ENCODE measurements at regions not wholly inside any gene's neighbourhood (a gene's known extent, or its start where the extent isn't known, plus 50 kb on each side); places are given as distances from the start of the nearest gene placed in this dataset.

DNA sequence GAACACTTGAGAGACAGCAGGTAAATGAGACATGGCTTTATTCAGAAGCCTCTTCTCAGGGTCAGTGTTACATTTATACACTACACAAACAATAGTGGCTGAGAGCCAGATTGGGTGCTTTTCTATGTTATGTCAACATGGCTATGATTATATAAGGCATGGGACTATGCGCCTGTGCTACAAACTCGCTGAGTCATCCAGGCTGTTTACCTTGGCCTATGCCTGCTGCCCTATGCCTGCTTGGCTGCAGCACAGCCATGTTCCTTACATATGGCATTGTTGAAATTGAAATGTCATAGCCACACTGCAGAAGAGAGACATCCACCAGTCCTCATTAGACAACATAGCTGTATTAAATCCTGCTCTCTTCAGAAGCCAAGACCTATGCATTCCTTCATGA lies 236.3 kb upstream of the NWD2 start (continued):
- TF ChIP-seq, protein P1, sequence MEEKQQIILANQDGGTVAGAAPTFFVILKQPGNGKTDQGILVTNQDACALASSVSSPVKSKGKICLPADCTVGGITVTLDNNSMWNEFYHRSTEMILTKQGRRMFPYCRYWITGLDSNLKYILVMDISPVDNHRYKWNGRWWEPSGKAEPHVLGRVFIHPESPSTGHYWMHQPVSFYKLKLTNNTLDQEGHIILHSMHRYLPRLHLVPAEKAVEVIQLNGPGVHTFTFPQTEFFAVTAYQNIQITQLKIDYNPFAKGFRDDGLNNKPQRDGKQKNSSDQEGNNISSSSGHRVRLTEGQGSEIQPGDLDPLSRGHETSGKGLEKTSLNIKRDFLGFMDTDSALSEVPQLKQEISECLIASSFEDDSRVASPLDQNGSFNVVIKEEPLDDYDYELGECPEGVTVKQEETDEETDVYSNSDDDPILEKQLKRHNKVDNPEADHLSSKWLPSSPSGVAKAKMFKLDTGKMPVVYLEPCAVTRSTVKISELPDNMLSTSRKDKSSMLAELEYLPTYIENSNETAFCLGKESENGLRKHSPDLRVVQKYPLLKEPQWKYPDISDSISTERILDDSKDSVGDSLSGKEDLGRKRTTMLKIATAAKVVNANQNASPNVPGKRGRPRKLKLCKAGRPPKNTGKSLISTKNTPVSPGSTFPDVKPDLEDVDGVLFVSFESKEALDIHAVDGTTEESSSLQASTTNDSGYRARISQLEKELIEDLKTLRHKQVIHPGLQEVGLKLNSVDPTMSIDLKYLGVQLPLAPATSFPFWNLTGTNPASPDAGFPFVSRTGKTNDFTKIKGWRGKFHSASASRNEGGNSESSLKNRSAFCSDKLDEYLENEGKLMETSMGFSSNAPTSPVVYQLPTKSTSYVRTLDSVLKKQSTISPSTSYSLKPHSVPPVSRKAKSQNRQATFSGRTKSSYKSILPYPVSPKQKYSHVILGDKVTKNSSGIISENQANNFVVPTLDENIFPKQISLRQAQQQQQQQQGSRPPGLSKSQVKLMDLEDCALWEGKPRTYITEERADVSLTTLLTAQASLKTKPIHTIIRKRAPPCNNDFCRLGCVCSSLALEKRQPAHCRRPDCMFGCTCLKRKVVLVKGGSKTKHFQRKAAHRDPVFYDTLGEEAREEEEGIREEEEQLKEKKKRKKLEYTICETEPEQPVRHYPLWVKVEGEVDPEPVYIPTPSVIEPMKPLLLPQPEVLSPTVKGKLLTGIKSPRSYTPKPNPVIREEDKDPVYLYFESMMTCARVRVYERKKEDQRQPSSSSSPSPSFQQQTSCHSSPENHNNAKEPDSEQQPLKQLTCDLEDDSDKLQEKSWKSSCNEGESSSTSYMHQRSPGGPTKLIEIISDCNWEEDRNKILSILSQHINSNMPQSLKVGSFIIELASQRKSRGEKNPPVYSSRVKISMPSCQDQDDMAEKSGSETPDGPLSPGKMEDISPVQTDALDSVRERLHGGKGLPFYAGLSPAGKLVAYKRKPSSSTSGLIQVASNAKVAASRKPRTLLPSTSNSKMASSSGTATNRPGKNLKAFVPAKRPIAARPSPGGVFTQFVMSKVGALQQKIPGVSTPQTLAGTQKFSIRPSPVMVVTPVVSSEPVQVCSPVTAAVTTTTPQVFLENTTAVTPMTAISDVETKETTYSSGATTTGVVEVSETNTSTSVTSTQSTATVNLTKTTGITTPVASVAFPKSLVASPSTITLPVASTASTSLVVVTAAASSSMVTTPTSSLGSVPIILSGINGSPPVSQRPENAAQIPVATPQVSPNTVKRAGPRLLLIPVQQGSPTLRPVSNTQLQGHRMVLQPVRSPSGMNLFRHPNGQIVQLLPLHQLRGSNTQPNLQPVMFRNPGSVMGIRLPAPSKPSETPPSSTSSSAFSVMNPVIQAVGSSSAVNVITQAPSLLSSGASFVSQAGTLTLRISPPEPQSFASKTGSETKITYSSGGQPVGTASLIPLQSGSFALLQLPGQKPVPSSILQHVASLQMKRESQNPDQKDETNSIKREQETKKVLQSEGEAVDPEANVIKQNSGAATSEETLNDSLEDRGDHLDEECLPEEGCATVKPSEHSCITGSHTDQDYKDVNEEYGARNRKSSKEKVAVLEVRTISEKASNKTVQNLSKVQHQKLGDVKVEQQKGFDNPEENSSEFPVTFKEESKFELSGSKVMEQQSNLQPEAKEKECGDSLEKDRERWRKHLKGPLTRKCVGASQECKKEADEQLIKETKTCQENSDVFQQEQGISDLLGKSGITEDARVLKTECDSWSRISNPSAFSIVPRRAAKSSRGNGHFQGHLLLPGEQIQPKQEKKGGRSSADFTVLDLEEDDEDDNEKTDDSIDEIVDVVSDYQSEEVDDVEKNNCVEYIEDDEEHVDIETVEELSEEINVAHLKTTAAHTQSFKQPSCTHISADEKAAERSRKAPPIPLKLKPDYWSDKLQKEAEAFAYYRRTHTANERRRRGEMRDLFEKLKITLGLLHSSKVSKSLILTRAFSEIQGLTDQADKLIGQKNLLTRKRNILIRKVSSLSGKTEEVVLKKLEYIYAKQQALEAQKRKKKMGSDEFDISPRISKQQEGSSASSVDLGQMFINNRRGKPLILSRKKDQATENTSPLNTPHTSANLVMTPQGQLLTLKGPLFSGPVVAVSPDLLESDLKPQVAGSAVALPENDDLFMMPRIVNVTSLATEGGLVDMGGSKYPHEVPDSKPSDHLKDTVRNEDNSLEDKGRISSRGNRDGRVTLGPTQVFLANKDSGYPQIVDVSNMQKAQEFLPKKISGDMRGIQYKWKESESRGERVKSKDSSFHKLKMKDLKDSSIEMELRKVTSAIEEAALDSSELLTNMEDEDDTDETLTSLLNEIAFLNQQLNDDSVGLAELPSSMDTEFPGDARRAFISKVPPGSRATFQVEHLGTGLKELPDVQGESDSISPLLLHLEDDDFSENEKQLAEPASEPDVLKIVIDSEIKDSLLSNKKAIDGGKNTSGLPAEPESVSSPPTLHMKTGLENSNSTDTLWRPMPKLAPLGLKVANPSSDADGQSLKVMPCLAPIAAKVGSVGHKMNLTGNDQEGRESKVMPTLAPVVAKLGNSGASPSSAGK (IDR thresholded peaks at IDR 0.05) = peak; percentile 57
- TF ChIP-seq RBM22 (IDR thresholded peaks at IDR 0.05; ENCODE audit: low read depth, low read length, poor library complexity, severe bottlenecking) = no peak
- no peak for TF ChIP-seq CBX5 (IDR thresholded peaks at IDR 0.05; ENCODE audit: borderline replicate concordance, low read depth)
- no peak for TF ChIP-seq PYGO2 (tag; IDR thresholded peaks at IDR 0.05)
- TF ChIP-seq, protein P2, sequence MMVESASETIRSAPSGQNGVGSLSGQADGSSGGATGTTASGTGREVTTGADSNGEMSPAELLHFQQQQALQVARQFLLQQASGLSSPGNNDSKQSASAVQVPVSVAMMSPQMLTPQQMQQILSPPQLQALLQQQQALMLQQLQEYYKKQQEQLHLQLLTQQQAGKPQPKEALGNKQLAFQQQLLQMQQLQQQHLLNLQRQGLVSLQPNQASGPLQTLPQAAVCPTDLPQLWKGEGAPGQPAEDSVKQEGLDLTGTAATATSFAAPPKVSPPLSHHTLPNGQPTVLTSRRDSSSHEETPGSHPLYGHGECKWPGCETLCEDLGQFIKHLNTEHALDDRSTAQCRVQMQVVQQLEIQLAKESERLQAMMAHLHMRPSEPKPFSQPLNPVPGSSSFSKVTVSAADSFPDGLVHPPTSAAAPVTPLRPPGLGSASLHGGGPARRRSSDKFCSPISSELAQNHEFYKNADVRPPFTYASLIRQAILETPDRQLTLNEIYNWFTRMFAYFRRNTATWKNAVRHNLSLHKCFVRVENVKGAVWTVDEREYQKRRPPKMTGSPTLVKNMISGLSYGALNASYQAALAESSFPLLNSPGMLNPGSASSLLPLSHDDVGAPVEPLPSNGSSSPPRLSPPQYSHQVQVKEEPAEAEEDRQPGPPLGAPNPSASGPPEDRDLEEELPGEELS (CRISPR knock-in tag; IDR thresholded peaks at IDR 0.05; ENCODE audit: borderline replicate concordance) = no peak
- TF ChIP-seq, protein P3, sequence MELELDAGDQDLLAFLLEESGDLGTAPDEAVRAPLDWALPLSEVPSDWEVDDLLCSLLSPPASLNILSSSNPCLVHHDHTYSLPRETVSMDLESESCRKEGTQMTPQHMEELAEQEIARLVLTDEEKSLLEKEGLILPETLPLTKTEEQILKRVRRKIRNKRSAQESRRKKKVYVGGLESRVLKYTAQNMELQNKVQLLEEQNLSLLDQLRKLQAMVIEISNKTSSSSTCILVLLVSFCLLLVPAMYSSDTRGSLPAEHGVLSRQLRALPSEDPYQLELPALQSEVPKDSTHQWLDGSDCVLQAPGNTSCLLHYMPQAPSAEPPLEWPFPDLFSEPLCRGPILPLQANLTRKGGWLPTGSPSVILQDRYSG (tag; conservative IDR thresholded peaks at IDR 0.05; ENCODE audit: low read depth) = no peak
- TF ChIP-seq BDP1 (IDR thresholded peaks at IDR 0.05; ENCODE audit: insufficient read depth, insufficient read length) = no peak
- TF ChIP-seq PRPF4 (IDR thresholded peaks at IDR 0.05; ENCODE audit: insufficient read depth, low read depth, low read length, poor library complexity, severe bottlenecking) = no peak
- no peak for TF ChIP-seq ZNF3 (CRISPR knock-in tag; IDR thresholded peaks at IDR 0.05)
- TF ChIP-seq, protein P4, sequence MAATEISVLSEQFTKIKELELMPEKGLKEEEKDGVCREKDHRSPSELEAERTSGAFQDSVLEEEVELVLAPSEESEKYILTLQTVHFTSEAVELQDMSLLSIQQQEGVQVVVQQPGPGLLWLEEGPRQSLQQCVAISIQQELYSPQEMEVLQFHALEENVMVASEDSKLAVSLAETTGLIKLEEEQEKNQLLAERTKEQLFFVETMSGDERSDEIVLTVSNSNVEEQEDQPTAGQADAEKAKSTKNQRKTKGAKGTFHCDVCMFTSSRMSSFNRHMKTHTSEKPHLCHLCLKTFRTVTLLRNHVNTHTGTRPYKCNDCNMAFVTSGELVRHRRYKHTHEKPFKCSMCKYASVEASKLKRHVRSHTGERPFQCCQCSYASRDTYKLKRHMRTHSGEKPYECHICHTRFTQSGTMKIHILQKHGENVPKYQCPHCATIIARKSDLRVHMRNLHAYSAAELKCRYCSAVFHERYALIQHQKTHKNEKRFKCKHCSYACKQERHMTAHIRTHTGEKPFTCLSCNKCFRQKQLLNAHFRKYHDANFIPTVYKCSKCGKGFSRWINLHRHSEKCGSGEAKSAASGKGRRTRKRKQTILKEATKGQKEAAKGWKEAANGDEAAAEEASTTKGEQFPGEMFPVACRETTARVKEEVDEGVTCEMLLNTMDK (IDR thresholded peaks at IDR 0.05; ENCODE audit: borderline replicate concordance, insufficient read depth, low read depth, low read length, poor library complexity, severe bottlenecking) = no peak
- TF ChIP-seq TCF7L2 (IDR thresholded peaks at IDR 0.05; ENCODE audit: low read depth, low read length) = no peak
